Ascending aorta (tissue), 2 donors: ENCODE measurements at regions not wholly inside any gene's neighbourhood (a gene's known extent, or its start where the extent isn't known, plus 50 kb on each side); places are given as distances from the start of the nearest gene placed in this dataset.

ENCODE experiments used
- DNase-seq, 2 donors: peaks; one replicate each; pipeline ENCODE4 v3.0.0-alpha.2; 2019; ENCODE audit warnings: low spot score in 2 of 2
- H3K27ac ChIP-seq, 2 donors: fragments of 200-600 bp; sonication (generic); one replicate each; pipeline ENCODE4 v1.5.1; 2016 to 2017; ENCODE audit warnings: mild to moderate bottlenecking in 1 of 2
- H3K27me3 ChIP-seq: fragments of 200-600 bp; sonication (generic); one replicate; pipeline ENCODE4 v1.5.1; 2017
- H3K36me3 ChIP-seq, 2 donors: fragments of 200-600 bp; sonication (generic); one replicate each; pipeline ENCODE4 v1.5.1; 2016
- H3K4me1 ChIP-seq, 2 donors: fragments of 200-600 bp; sonication (generic); one replicate each; pipeline ENCODE4 v1.5.1; 2016 to 2017; ENCODE audit warnings: mild to moderate bottlenecking in 1 of 2
- H3K4me3 ChIP-seq, 2 donors: fragments of 200-600 bp; sonication (generic); one replicate each; pipeline ENCODE4 v1.5.1; 2016 to 2017; ENCODE audit warnings: mild to moderate bottlenecking in 1 of 2
- H3K9me3 ChIP-seq, 2 donors: fragments of 200-600 bp; sonication (generic); one replicate each; pipeline ENCODE4 v1.5.1; 2016
- CTCF ChIP-seq, 3 experiments: fragments of 200-600 bp in 2 of 3; fragments of 450-650 bp in 1 of 3; sonication (generic) in 2 of 3; IDR thresholded peaks; one replicate each; pipeline ENCODE4 v1.5.1; 2016 to 2019; ENCODE audit warnings: antibody characterized with exemption in 3 of 3, mild to moderate bottlenecking in 1 of 3, moderate library complexity in 1 of 3
- intact Hi-C: fragments of 100-400 bp; cut with DNase I; formaldehyde crosslinking; loops from one replicate; pipeline ENCODE4 v1.15.1; 2023

GRCh38 chr16:86668136-86668910, 90.0 kb downstream of the FOXL1 start:
- Histone ChIP-seq H3K9me3 (no peaks in the 10 kb centered on the region), H3K4me3 (no peak overlapping the region), H3K27ac (peak overlapping the region; percentile 4 to 59), H3K4me1 (peaks cover 9 to 31% of the 10 kb centered on the region in 2 donors), H3K36me3 (no peaks in the 10 kb centered on the region), H3K27me3 (no peaks in the 10 kb centered on the region)
- intact Hi-C loops = loop anchor here (5.0 to 10.0 kb wide), 2 partner anchors 84 to 536 kb away; no protein-coding TSS in a partner anchor
- peak in 1 of 2 donors; percentile 64 for DNase-seq
- TF ChIP-seq CTCF (IDR thresholded peaks at IDR 0.05) = no peak

- no peak for TF ChIP-seq CTCF (IDR thresholded peaks at IDR 0.05)
- Histone ChIP-seq H3K4me1 (peaks cover 6 to 23% of the 10 kb centered on the region in 2 donors), H3K36me3 (no peaks in the 10 kb centered on the region), H3K27me3 (no peaks in the 10 kb centered on the region), H3K27ac (peak overlapping the region; percentile 59 to 69), H3K9me3 (no peaks in the 10 kb centered on the region), H3K4me3 (no peak overlapping the region)
- DNase-seq = no peak
- intact Hi-C loops = loop anchor here (5.0 to 10.0 kb wide), 2 partner anchors 83 to 535 kb away; no protein-coding TSS in a partner anchor
Measured at GRCh38 chr16:86669285-86669805, 91.0 kb downstream of the FOXL1 start.

GRCh38 chr16:86669937-86670749, 91.8 kb downstream of the FOXL1 start:
- Histone ChIP-seq H3K36me3 (no peaks in the 10 kb centered on the region), H3K27ac (peak overlapping the region; percentile 59 to 69), H3K4me3 (no peak overlapping the region), H3K9me3 (no peaks in the 10 kb centered on the region), H3K4me1 (peaks cover 6 to 18% of the 10 kb centered on the region in 2 donors), H3K27me3 (no peaks in the 10 kb centered on the region)
- intact Hi-C loops = loop anchor here (5.0 to 10.0 kb wide), 2 partner anchors 82 to 535 kb away; no protein-coding TSS in a partner anchor
- TF ChIP-seq CTCF (IDR thresholded peaks at IDR 0.05) = no peak
- DNase-seq = peak in 1 of 2 donors; percentile 81

- intact Hi-C loops = no loop called here
Measured at GRCh38 chr16:86670750-86671234, 92.4 kb downstream of the FOXL1 start.

More at GRCh38 chr16:86670750-86671234, 92.4 kb downstream of the FOXL1 start:
- no peaks in the 10 kb centered on the region for H3K36me3 ChIP-seq
- H3K27me3 ChIP-seq = no peaks in the 10 kb centered on the region
- no peak overlapping the region for H3K4me3 ChIP-seq
- no peak overlapping the region for H3K27ac ChIP-seq
- DNase-seq = peak in 1 of 2 donors; percentile 27
- peaks cover 6 to 13% of the 10 kb centered on the region in 2 donors for H3K4me1 ChIP-seq
- H3K9me3 ChIP-seq = no peaks in the 10 kb centered on the region
- no peak for TF ChIP-seq CTCF (IDR thresholded peaks at IDR 0.05)
